Activated B cell treated with CpG ODN at 0.5 μM for 24 hours (primary cell): ENCODE measurements at regions not wholly inside any gene's neighbourhood (a gene's known extent, or its start where the extent isn't known, plus 50 kb on each side); places are given as distances from the start of the nearest gene placed in this dataset.

Source experiments
- ATAC-seq: fragments of 200-7000 bp; cut with Tn5 transposase; one replicate; pipeline ENCODE4 v1.10.0; 2021; ENCODE audit warnings: low read depth, mild to moderate bottlenecking, moderate library complexity
- CTCF ChIA-PET: fragments of 350-600 bp; sonication (Branson Sonifier 250); formaldehyde crosslinking; loops from one replicate; lab custom pipeline; 2021; ENCODE audit warnings: antibody characterized with exemption; lab: Charles Lee
- POLR2A ChIA-PET: fragments of 350-600 bp; sonication (Branson Sonifier 250); formaldehyde crosslinking; loops from one replicate; lab custom pipeline; 2021; ENCODE audit warnings: antibody characterized with exemption; lab: Charles Lee
- DNase-seq: peaks from one replicate; pipeline ENCODE4 v3.0.0; 2022
- H3K27ac Mint-ChIP-seq: one replicate; pipeline ENCODE4 v1.8.0; 2020; ENCODE audit warnings: mixed read lengths
- H3K27me3 Mint-ChIP-seq: one replicate; pipeline ENCODE4 v1.8.0; 2021; ENCODE audit warnings: mixed read lengths
- H3K36me3 Mint-ChIP-seq: one replicate; pipeline ENCODE4 v1.8.0; 2021; ENCODE audit warnings: low read depth, mixed read lengths
- H3K4me1 Mint-ChIP-seq: one replicate; pipeline ENCODE4 v1.8.0; 2021; ENCODE audit warnings: mixed read lengths
- H3K4me3 Mint-ChIP-seq: one replicate; pipeline ENCODE4 v1.8.0; 2020; ENCODE audit warnings: mild to moderate bottlenecking, mixed read lengths
- H3K9me3 Mint-ChIP-seq: one replicate; pipeline ENCODE4 v1.8.0; 2020; ENCODE audit warnings: mixed read lengths
- CTCF ChIP-seq: fragments of 200-600 bp; IDR thresholded peaks from one replicate; pipeline ENCODE4 v1.8.0; 2022; ENCODE audit warnings: antibody characterized with exemption, mild to moderate bottlenecking
- intact Hi-C: fragments of 100-400 bp; cut with micrococcal nuclease; formaldehyde crosslinking; loops from one replicate; pipeline ENCODE4 v1.15.1; 2024

- POLR2A ChIA-PET = no interaction called here
- ATAC-seq = no peak
- no peaks in the 10 kb centered on the region for H3K4me1 Mint-ChIP-seq
- H3K27ac Mint-ChIP-seq = no peak overlapping the region
- no peaks in the 10 kb centered on the region for H3K27me3 Mint-ChIP-seq
- DNase-seq = no peak
- H3K9me3 Mint-ChIP-seq = peaks cover 3% of the 10 kb centered on the region
- H3K4me3 Mint-ChIP-seq = no peak overlapping the region
- intact Hi-C loops = no loop called here
- H3K36me3 Mint-ChIP-seq = no peaks in the 10 kb centered on the region
- CTCF ChIA-PET = no interaction called here
- no peak for TF ChIP-seq CTCF
Measured at GRCh38 chr13:34617473-34618083, 324.5 kb upstream of the NBEA start.

GRCh38 chr13:34618654-34619053 is 323.4 kb upstream of the NBEA start:
- H3K27ac Mint-ChIP-seq = no peak overlapping the region
- POLR2A ChIA-PET = no interaction called here
- H3K27me3 Mint-ChIP-seq = no peaks in the 10 kb centered on the region
- no peaks in the 10 kb centered on the region for H3K4me1 Mint-ChIP-seq
- H3K36me3 Mint-ChIP-seq = no peaks in the 10 kb centered on the region
- ATAC-seq (no peak), DNase-seq (no peak)
- no peak overlapping the region for H3K4me3 Mint-ChIP-seq
- intact Hi-C loops = no loop called here
- H3K9me3 Mint-ChIP-seq = peaks cover 2% of the 10 kb centered on the region
- CTCF ChIA-PET = no interaction called here
- TF ChIP-seq CTCF = no peak

- Mint-ChIP-seq H3K36me3 (no peaks in the 10 kb centered on the region), H3K9me3 (peaks cover 2% of the 10 kb centered on the region), H3K4me1 (no peaks in the 10 kb centered on the region), H3K27ac (no peak overlapping the region), H3K4me3 (no peak overlapping the region), H3K27me3 (no peaks in the 10 kb centered on the region)
- DNase-seq (no peak), ATAC-seq (no peak)
- POLR2A ChIA-PET = no interaction called here
- intact Hi-C loops = no loop called here
- TF ChIP-seq CTCF = no peak
- CTCF ChIA-PET = no interaction called here
Measured at GRCh38 chr13:34619326-34619725, 322.7 kb upstream of the NBEA start.

- intact Hi-C loops = no loop called here
- Mint-ChIP-seq H3K27ac (no peak overlapping the region), H3K4me3 (no peak overlapping the region), H3K4me1 (no peaks in the 10 kb centered on the region), H3K27me3 (no peaks in the 10 kb centered on the region), H3K9me3 (no peaks in the 10 kb centered on the region), H3K36me3 (no peaks in the 10 kb centered on the region)
- ChIA-PET CTCF (no interaction called here), POLR2A (no interaction called here)
- no peak for TF ChIP-seq CTCF
- no peak for DNase-seq
- ATAC-seq = no peak
Measured at GRCh38 chr13:34620074-34620850, 321.8 kb upstream of the NBEA start.

- POLR2A ChIA-PET = no interaction called here
- intact Hi-C loops = no loop called here
- Mint-ChIP-seq H3K4me1 (no peaks in the 10 kb centered on the region), H3K9me3 (no peaks in the 10 kb centered on the region), H3K27me3 (no peaks in the 10 kb centered on the region), H3K36me3 (no peaks in the 10 kb centered on the region), H3K27ac (no peak overlapping the region), H3K4me3 (no peak overlapping the region)
- TF ChIP-seq CTCF = no peak
- DNase-seq = no peak
- no peak for ATAC-seq
- CTCF ChIA-PET = no interaction called here
Measured at GRCh38 chr13:34620862-34621261, 321.2 kb upstream of the NBEA start.
